ENCODE measurements at regions not wholly inside any gene's neighbourhood (a gene's known extent, or its start where the extent isn't known, plus 50 kb on each side); places are given as distances from the start of the nearest gene placed in this dataset.

DNA sequence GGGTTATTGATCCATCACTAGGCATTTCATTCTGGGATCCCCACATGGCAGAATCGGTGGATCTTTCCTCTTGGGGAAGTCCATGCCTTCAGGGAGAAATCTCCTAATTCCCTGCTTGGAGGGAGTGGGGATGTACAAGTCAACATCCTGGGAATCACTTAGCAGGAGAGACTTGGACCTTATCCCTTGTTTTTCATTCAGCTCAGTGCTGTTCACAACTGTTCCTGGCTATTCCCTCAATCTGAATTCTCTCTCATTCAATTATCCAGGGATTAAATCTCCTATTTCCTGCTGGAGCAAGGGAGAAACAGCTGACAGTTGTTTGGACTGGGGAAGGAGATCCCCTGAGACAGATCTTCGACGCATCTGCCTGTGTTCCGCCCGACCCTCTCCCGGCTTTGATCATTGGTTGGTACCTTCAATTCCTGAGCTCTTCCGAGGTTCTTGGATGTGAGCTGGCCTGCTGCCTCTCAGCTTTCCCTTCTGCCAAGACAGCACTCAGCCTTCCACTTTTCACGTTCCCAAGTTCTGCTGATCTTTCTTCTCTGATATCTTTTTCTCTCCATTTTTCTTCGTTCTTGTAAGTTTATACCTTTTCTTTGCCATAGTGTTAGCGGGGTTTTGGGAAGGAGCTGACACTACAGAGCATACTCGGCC is 115.4 kb upstream of the GNAO1 start (continued):
- TF ChIP-seq, protein P1, sequence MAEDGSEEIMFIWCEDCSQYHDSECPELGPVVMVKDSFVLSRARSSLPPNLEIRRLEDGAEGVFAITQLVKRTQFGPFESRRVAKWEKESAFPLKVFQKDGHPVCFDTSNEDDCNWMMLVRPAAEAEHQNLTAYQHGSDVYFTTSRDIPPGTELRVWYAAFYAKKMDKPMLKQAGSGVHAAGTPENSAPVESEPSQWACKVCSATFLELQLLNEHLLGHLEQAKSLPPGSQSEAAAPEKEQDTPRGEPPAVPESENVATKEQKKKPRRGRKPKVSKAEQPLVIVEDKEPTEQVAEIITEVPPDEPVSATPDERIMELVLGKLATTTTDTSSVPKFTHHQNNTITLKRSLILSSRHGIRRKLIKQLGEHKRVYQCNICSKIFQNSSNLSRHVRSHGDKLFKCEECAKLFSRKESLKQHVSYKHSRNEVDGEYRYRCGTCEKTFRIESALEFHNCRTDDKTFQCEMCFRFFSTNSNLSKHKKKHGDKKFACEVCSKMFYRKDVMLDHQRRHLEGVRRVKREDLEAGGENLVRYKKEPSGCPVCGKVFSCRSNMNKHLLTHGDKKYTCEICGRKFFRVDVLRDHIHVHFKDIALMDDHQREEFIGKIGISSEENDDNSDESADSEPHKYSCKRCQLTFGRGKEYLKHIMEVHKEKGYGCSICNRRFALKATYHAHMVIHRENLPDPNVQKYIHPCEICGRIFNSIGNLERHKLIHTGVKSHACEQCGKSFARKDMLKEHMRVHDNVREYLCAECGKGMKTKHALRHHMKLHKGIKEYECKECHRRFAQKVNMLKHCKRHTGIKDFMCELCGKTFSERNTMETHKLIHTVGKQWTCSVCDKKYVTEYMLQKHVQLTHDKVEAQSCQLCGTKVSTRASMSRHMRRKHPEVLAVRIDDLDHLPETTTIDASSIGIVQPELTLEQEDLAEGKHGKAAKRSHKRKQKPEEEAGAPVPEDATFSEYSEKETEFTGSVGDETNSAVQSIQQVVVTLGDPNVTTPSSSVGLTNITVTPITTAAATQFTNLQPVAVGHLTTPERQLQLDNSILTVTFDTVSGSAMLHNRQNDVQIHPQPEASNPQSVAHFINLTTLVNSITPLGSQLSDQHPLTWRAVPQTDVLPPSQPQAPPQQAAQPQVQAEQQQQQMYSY (CRISPR knock-in tag; IDR thresholded peaks at IDR 0.05) = no peak
- TF ChIP-seq, protein P2, sequence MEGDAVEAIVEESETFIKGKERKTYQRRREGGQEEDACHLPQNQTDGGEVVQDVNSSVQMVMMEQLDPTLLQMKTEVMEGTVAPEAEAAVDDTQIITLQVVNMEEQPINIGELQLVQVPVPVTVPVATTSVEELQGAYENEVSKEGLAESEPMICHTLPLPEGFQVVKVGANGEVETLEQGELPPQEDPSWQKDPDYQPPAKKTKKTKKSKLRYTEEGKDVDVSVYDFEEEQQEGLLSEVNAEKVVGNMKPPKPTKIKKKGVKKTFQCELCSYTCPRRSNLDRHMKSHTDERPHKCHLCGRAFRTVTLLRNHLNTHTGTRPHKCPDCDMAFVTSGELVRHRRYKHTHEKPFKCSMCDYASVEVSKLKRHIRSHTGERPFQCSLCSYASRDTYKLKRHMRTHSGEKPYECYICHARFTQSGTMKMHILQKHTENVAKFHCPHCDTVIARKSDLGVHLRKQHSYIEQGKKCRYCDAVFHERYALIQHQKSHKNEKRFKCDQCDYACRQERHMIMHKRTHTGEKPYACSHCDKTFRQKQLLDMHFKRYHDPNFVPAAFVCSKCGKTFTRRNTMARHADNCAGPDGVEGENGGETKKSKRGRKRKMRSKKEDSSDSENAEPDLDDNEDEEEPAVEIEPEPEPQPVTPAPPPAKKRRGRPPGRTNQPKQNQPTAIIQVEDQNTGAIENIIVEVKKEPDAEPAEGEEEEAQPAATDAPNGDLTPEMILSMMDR (IDR thresholded peaks at IDR 0.05 in 2 of 3, conservative IDR thresholded peaks at IDR 0.05 in 1 of 3; ENCODE audit: control insufficient read depth in 2 of 3, extremely low read depth in 1 of 3, insufficient read depth in 1 of 3, low read depth in 3 of 3, low read length in 3 of 3) = no peak
- TF ChIP-seq HDAC6 (IDR thresholded peaks at IDR 0.05; ENCODE audit: unreplicated experiment) (no peak), JUNB (IDR thresholded peaks at IDR 0.05) (no peak)

DNA sequence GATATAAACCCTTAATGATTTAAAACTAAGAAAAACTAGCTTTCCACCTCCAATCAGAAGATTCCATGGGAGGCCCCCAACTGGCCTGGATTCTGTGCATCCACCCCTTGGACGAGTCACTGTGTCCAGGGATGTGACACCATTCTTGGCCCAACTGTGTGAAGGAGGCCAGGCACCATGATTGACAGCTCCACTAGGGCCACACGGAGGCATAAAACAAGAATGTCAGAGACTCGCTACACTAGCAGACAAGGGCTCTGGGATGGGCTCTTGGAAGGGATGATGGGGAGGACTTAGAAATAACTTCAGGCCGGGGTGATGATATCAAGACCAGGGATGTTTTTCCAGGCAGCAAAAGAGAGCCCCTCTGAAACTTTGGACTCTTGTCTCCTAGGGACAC is 117.8 kb upstream of the GNAO1 start:
- WGBS (ENCODE audit: insufficient coverage, insufficient replicate concordance, low lambda C conversion rate, missing lambda C conversion rate) = 31% methylated on average over 4 of the region's 4 CpGs
- CTCF ChIA-PET = interaction anchor here (0.6 kb wide), 1 partner anchor 18 kb away, joined by 3 read pairs; no protein-coding TSS in a partner anchor
- no peak for FAIRE-seq

More for the DNA sequence above, 117.8 kb upstream of the GNAO1 start:
- Histone ChIP-seq H3K79me2 (ENCODE audit: control insufficient read depth, insufficient read depth, low read length) (no peaks in the 10 kb centered on the region), H3K36me3 (ENCODE audit: control insufficient read depth in 2 of 2, insufficient read depth in 2 of 2, low read length in 1 of 2) (no peaks in the 10 kb centered on the region), H4K20me1 (ENCODE audit: control insufficient read depth, insufficient read depth) (no peaks in the 10 kb centered on the region), H3K27me3 (replicated peaks in 1 of 2; ENCODE audit: control insufficient read depth in 2 of 2, insufficient read depth in 2 of 2, low read length in 1 of 2) (no peaks in the 10 kb centered on the region; a peak in 1 of 4 replicates), H3K9me3 (replicated peaks; ENCODE audit: control insufficient read depth, insufficient read depth, low read length) (no peaks in the 10 kb centered on the region), H3K9ac (ENCODE audit: control insufficient read depth, insufficient read depth, low read length) (no peak overlapping the region), H3K4me2 (ENCODE audit: control insufficient read depth, insufficient read depth) (no peak overlapping the region), H2AFZ (ENCODE audit: control insufficient read depth, low read depth, low read length) (no peak overlapping the region), H3K4me1 (ENCODE audit: control insufficient read depth, insufficient read depth, low read length) (no peaks in the 10 kb centered on the region), H3K4me3 (no peak overlapping the region), H3K27ac (ENCODE audit: control insufficient read depth, insufficient read depth) (no peak overlapping the region)
- in situ Hi-C loops (cut with MboI) = no loop called here
- intact Hi-C loops (cut with micrococcal nuclease; ENCODE audit: unreplicated experiment) = no loop called here
- DNase-seq (ENCODE audit: low read depth, low spot score) = no peak
- ChIA-PET RAD21 (ENCODE audit: unreplicated experiment) (no interaction called here), POLR2A (interaction anchor here (0.7 kb wide), 1 partner anchor 180 kb away, joined by 7 read pairs; no protein-coding TSS in a partner anchor), SMC1A (ENCODE audit: uncharacterized antibody, unreplicated experiment) (no interaction called here)
- no peak for ATAC-seq
- no TSS peak for BruUV-seq (replicated peaks)
- no peak for TF ChIP-seq TCF7 (IDR thresholded peaks at IDR 0.05; ENCODE audit: borderline replicate concordance)
- no peak for TF ChIP-seq RBBP5 (conservative IDR thresholded peaks at IDR 0.05)
- no peak for TF ChIP-seq IKZF2 (IDR thresholded peaks at IDR 0.05)
- TF ChIP-seq FOXM1 (IDR thresholded peaks at IDR 0.05; ENCODE audit: low read depth, low read length) = no peak
- TF ChIP-seq NFIC (IDR thresholded peaks at IDR 0.05; ENCODE audit: low read depth, low read length) = no peak
- no peak for TF ChIP-seq RUNX3 (IDR thresholded peaks at IDR 0.05; ENCODE audit: low read length)
- no peak for TF ChIP-seq TAF1 (IDR thresholded peaks at IDR 0.05; ENCODE audit: borderline replicate concordance, low read depth, low read length)
- TF ChIP-seq NFYA (IDR thresholded peaks at IDR 0.05; ENCODE audit: borderline replicate concordance, low read depth, low read length) = no peak
- TF ChIP-seq, protein P3, sequence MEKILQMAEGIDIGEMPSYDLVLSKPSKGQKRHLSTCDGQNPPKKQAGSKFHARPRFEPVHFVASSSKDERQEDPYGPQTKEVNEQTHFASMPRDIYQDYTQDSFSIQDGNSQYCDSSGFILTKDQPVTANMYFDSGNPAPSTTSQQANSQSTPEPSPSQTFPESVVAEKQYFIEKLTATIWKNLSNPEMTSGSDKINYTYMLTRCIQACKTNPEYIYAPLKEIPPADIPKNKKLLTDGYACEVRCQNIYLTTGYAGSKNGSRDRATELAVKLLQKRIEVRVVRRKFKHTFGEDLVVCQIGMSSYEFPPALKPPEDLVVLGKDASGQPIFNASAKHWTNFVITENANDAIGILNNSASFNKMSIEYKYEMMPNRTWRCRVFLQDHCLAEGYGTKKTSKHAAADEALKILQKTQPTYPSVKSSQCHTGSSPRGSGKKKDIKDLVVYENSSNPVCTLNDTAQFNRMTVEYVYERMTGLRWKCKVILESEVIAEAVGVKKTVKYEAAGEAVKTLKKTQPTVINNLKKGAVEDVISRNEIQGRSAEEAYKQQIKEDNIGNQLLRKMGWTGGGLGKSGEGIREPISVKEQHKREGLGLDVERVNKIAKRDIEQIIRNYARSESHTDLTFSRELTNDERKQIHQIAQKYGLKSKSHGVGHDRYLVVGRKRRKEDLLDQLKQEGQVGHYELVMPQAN (conservative IDR thresholded peaks at IDR 0.05) = no peak
- no peak for TF ChIP-seq JUND (IDR thresholded peaks at IDR 0.05; ENCODE audit: low read depth, low read length)

Measured in GM12878 (cell line).